Smooth muscle cell (in vitro differentiated cells): ENCODE measurements at regions not wholly inside any gene's neighbourhood (a gene's known extent, or its start where the extent isn't known, plus 50 kb on each side); places are given as distances from the start of the nearest gene placed in this dataset.

Source experiments
- DNase-seq: peaks from one replicate; lab custom pipeline; 2025; ENCODE audit not compliant: unreplicated experiment; lab: John Stamatoyannopoulos, UW
- H2AFZ ChIP-seq: fragments of 200-600 bp; sonication (generic); 2 replicates; pipeline ENCODE4 v1.6.0; 2016; ENCODE audit warnings: antibody characterized with exemption, low read depth, mild to moderate bottlenecking
- H3F3A ChIP-seq: fragments of 200-600 bp; sonication (generic); 2 replicates; pipeline ENCODE4 v1.6.0; 2017; ENCODE audit warnings: antibody characterized with exemption, low read depth
- H3K27ac ChIP-seq: fragments of 200-600 bp; sonication (generic); 2 replicates; pipeline ENCODE4 v1.5.1; 2016; ENCODE audit warnings: low read depth, mild to moderate bottlenecking
- H3K27me3 ChIP-seq: fragments of 200-600 bp; sonication (generic); 2 replicates; pipeline ENCODE4 v1.6.1; 2016; ENCODE audit warnings: low read depth, mild to moderate bottlenecking
- H3K36me3 ChIP-seq: fragments of 200-600 bp; sonication (generic); 2 replicates; pipeline ENCODE4 v1.5.1; 2016; ENCODE audit warnings: low read depth
- H3K4me1 ChIP-seq: fragments of 200-600 bp; sonication (generic); 2 replicates; pipeline ENCODE4 v1.5.1; 2016; ENCODE audit warnings: low read depth
- H3K4me2 ChIP-seq: fragments of 200-600 bp; sonication (generic); 2 replicates; pipeline ENCODE4 v1.6.0; 2016; ENCODE audit warnings: mild to moderate bottlenecking
- H3K4me3 ChIP-seq: fragments of 200-600 bp; sonication (generic); 2 replicates; pipeline ENCODE4 v1.5.1; 2016; ENCODE audit warnings: mild to moderate bottlenecking
- H3K79me2 ChIP-seq: fragments of 200-600 bp; sonication (generic); 2 replicates; pipeline ENCODE4 v1.6.0; 2016; ENCODE audit warnings: low read depth, mild to moderate bottlenecking
- H3K9ac ChIP-seq: fragments of 200-600 bp; sonication (generic); 2 replicates; pipeline ENCODE4 v1.6.0; 2016; ENCODE audit warnings: low read depth
- H3K9me3 ChIP-seq: fragments of 200-600 bp; sonication (generic); replicated peaks from 2 replicates; pipeline ENCODE4 v1.5.1; 2016; ENCODE audit warnings: low read depth
- H4K20me1 ChIP-seq: fragments of 200-600 bp; sonication (generic); 2 replicates; pipeline ENCODE4 v1.6.0; 2016; ENCODE audit warnings: low read depth
- WGBS: methylation state at CpG from one replicate; pipeline ENCODE4 v1.1.7; 2016; ENCODE audit warnings: low lambda C conversion rate; 5-methylcytosine and 5-hydroxymethylcytosine counted together
- TF ChIP-seq, protein P1 (sequence below): fragments of 200-600 bp; sonication (generic); IDR thresholded peaks from 2 replicates; pipeline ENCODE4 v1.5.1; 2017; ENCODE audit warnings: borderline replicate concordance, mild to moderate bottlenecking, antibody characterized with exemption; ENCODE audit not compliant: insufficient read depth, poor library complexity, severe bottlenecking

DNA sequence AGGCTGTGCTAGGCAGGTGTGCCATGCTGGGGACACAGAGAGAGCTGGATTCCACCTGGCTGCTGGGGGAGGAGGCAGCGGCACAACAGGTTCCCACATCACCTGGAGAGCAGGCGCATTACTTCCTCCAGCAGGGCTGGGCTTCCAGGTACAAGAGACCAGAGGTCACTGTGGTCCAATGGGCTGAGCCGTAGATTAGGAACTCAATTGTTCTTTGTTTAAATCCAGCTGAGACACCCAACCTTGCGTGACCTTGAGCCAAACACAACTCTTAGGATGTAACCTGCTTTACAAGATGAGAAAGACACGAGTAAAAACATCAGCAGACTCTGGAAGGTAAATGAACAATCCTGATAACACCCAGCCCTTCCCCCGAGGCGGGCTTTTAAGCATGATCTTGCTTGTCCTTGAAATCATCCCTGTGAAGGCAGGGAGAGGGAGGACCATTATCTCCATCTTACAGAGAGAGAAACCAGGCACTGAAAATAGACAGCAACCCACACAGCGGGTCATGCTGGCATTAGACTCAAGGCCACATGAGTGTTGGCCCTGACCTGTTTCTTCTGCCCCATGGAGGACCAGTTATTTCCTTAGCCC lies 216.5 kb upstream of the RREB1 start:
- Histone ChIP-seq H3K79me2 (no peaks in the 10 kb centered on the region), H3F3A (no peaks in the 10 kb centered on the region), H4K20me1 (no peaks in the 10 kb centered on the region), H3K27me3 (no peaks in the 10 kb centered on the region), H3K9me3 (no peaks in the 10 kb centered on the region), H3K9ac (no peak overlapping the region), H3K36me3 (no peaks in the 10 kb centered on the region), H3K4me3 (no peak overlapping the region), H3K27ac (no peak overlapping the region), H2AFZ (peak overlapping the region; percentile 6), H3K4me1 (peaks cover 9% of the 10 kb centered on the region), H3K4me2 (no peak overlapping the region)
- DNase-seq: no peak
- 85% methylated on average over 8 of the region's 8 CpGs for WGBS
- TF ChIP-seq, protein P1, sequence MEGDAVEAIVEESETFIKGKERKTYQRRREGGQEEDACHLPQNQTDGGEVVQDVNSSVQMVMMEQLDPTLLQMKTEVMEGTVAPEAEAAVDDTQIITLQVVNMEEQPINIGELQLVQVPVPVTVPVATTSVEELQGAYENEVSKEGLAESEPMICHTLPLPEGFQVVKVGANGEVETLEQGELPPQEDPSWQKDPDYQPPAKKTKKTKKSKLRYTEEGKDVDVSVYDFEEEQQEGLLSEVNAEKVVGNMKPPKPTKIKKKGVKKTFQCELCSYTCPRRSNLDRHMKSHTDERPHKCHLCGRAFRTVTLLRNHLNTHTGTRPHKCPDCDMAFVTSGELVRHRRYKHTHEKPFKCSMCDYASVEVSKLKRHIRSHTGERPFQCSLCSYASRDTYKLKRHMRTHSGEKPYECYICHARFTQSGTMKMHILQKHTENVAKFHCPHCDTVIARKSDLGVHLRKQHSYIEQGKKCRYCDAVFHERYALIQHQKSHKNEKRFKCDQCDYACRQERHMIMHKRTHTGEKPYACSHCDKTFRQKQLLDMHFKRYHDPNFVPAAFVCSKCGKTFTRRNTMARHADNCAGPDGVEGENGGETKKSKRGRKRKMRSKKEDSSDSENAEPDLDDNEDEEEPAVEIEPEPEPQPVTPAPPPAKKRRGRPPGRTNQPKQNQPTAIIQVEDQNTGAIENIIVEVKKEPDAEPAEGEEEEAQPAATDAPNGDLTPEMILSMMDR: no peak

DNA sequence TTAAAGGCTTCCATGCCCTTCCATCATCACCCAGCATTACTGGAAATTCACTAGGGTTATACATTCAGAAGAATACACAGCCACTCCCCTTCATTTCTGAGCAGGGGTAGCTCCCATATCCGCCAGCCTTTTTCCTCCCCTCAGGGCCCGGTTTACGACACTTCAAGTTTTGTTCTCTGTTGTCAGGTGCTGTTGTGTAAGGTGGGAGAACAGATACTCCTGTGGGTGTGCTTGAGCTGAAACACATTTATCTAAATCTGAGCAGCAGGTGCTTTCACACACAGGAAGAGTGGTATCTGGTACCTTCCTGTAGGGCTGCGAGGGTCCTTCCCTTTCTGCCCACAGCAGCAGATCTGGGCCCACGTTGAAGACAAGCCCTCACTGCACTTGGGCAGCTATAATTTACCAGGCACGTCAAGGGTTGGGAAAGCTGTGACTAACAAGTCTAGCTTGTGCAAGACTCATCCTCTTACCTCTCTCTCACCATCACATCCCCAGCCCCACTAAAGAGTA lies 215.8 kb upstream of the RREB1 start:
- Histone ChIP-seq H3K79me2 (no peaks in the 10 kb centered on the region), H4K20me1 (no peaks in the 10 kb centered on the region), H3K4me3 (no peak overlapping the region), H3K27ac (no peak overlapping the region), H3K9me3 (no peaks in the 10 kb centered on the region), H3K4me2 (no peak overlapping the region), H3K4me1 (peaks cover 9% of the 10 kb centered on the region), H3K27me3 (no peaks in the 10 kb centered on the region), H2AFZ (no peak overlapping the region), H3F3A (no peaks in the 10 kb centered on the region), H3K36me3 (no peaks in the 10 kb centered on the region), H3K9ac (no peak overlapping the region)
- no peak for DNase-seq
- WGBS: 72% methylated on average over 6 of the region's 6 CpGs
- TF ChIP-seq, protein P1: no peak

DNA sequence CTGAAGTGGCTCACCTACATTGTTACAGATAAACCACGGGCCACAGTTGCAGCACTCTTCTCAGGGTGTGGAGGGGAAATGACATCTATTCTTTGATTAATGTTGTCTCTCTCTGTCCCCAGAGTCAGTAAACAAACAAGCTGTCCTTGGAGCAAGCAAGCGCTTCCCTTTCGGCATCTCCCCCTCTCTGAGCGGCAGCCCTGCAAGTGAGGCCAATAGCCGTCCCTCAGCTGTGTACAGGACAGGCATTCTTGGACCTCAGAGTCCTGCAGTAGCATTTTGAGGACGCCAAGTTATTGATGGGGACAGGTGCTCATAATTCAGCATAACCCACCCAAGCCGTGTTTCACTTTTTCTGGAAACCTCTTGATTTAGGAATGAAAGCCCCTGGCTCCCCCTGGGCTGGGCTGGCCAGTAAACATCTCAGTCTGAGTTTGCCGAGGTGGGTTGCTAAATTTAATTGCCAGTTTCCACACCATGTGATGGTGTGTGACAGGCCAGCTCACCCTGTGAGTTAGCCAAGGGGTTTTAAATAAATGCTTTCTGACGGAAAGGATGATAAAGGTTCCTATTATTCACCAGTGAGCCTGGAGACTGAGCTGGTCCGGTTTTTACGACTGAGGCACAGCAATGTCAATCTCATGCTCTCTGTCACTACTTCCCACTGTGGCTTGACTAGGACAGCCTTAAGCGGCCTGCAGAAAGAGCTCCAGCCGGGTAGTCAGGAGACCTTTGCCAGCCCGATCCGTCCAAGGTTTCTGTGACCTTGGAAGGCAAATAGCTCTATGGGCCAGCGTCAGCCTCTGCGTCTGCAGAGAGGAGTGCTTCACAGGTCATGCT lies 214.8 kb upstream of the RREB1 start:
- no peaks in the 10 kb centered on the region for H3F3A ChIP-seq
- H3K27ac ChIP-seq: no peak overlapping the region
- no peaks in the 10 kb centered on the region for H3K79me2 ChIP-seq
- no peak overlapping the region for H3K4me2 ChIP-seq
- no peaks in the 10 kb centered on the region for H3K27me3 ChIP-seq
- no peaks in the 10 kb centered on the region for H3K36me3 ChIP-seq
- no peaks in the 10 kb centered on the region for H3K9me3 ChIP-seq
- 65% methylated on average over 17 of the region's 17 CpGs for WGBS
- H3K4me1 ChIP-seq: peaks cover 9% of the 10 kb centered on the region
- no peak overlapping the region for H3K9ac ChIP-seq
- DNase-seq: no peak
- TF ChIP-seq, protein P1: no peak
- H3K4me3 ChIP-seq: no peak overlapping the region
- no peaks in the 10 kb centered on the region for H4K20me1 ChIP-seq
- no peak overlapping the region for H2AFZ ChIP-seq
